GM12878 (cell line): ENCODE measurements at regions not wholly inside any gene's neighbourhood (a gene's known extent, or its start where the extent isn't known, plus 50 kb on each side); places are given as distances from the start of the nearest gene placed in this dataset.

Experiments
- ATAC-seq: fragments of 200-7000 bp; cut with Tn5 transposase; 3 replicates; pipeline ENCODE4 v1.9.1; 2020; ENCODE audit warnings: mild to moderate bottlenecking, moderate library complexity
- BruUV-seq: library from RNA; stranded (reverse); fragments of 400-500 nt; replicated peaks from 2 replicates; lab custom pipeline; 2021; lab: Mats Ljungman, UMichigan
- CTCF ChIA-PET: fragments of 300-600 bp; sonication (Branson Sonifier 250); formaldehyde crosslinking; extraction: SDS; loops from one replicate; lab custom pipeline; 2021; ENCODE audit warnings: inconsistent platforms; lab: Yijun Ruan, JAX
- POLR2A ChIA-PET: fragments of 350-600 bp; formaldehyde crosslinking; extraction: SDS; loops from one replicate; lab custom pipeline; 2021; ENCODE audit warnings: inconsistent platforms; lab: Charles Lee
- RAD21 ChIA-PET: fragments of 300-600 bp; sonication (Branson Sonifier 250); formaldehyde crosslinking; loops from one replicate; lab custom pipeline; 2023; ENCODE audit warnings: antibody characterized with exemption; ENCODE audit not compliant: unreplicated experiment; lab: Charles Lee
- SMC1A ChIA-PET: fragments of 300-600 bp; sonication (Branson Sonifier 250); formaldehyde crosslinking; loops from one replicate; lab custom pipeline; 2023; ENCODE audit not compliant: unreplicated experiment, uncharacterized antibody; lab: Charles Lee
- DNase-seq: peaks from one replicate; pipeline ENCODE4 v3.0.0-alpha.2; 2011; ENCODE audit warnings: low read depth, low spot score
- FAIRE-seq: peaks from 3 replicates; lab custom pipeline; 2011; peaks lifted over from hg19 to GRCh38; lab: Jason Lieb, UNC
- H2AFZ ChIP-seq: 2 replicates; pipeline ENCODE4 v1.6.0; 2011; ENCODE audit warnings: low read depth, low read length, control low read depth; ENCODE audit not compliant: control insufficient read depth
- H3K27ac ChIP-seq: 2 replicates; pipeline ENCODE4 v1.5.1; 2011; ENCODE audit warnings: control low read depth; ENCODE audit not compliant: control insufficient read depth, insufficient read depth
- H3K27me3 ChIP-seq, 2 experiments: replicated peaks in 1 of 2; 2 replicates each; pipeline versions ENCODE4 v1.6.0 to v1.6.1; 2011; ENCODE audit warnings: low read length in 1 of 2; ENCODE audit not compliant: control insufficient read depth in 2 of 2, insufficient read depth in 2 of 2
- H3K36me3 ChIP-seq, 2 experiments: 2 replicates each; pipeline ENCODE4 v1.5.1; 2011; ENCODE audit warnings: low read length in 1 of 2; ENCODE audit not compliant: control insufficient read depth in 2 of 2, insufficient read depth in 2 of 2
- H3K4me1 ChIP-seq: 2 replicates; pipeline ENCODE4 v1.6.1; 2011; ENCODE audit warnings: mild to moderate bottlenecking, low read length, moderate library complexity, mixed read lengths; ENCODE audit not compliant: control insufficient read depth, insufficient read depth
- H3K4me2 ChIP-seq: 2 replicates; pipeline ENCODE4 v1.6.0; 2011; ENCODE audit warnings: control low read depth; ENCODE audit not compliant: control insufficient read depth, insufficient read depth
- H3K4me3 ChIP-seq: fragments of 200-600 bp; sonication (generic); 2 replicates; pipeline ENCODE4 v1.5.1; 2016
- H3K79me2 ChIP-seq: 2 replicates; pipeline ENCODE4 v1.6.0; 2011; ENCODE audit warnings: low read length; ENCODE audit not compliant: control insufficient read depth, insufficient read depth
- H3K9ac ChIP-seq: 2 replicates; pipeline ENCODE4 v1.8.0; 2011; ENCODE audit warnings: low read length, control low read depth, mixed read lengths; ENCODE audit not compliant: control insufficient read depth, insufficient read depth
- H3K9me3 ChIP-seq: replicated peaks from 3 replicates; pipeline ENCODE4 v1.5.1; 2011; ENCODE audit warnings: mild to moderate bottlenecking, low read length; ENCODE audit not compliant: control insufficient read depth, insufficient read depth
- H4K20me1 ChIP-seq: 2 replicates; pipeline ENCODE4 v1.6.0; 2011; ENCODE audit not compliant: control insufficient read depth, insufficient read depth
- BRCA1 ChIP-seq: IDR thresholded peaks from 2 replicates; pipeline ENCODE4 v1.6.1; 2011; ENCODE audit warnings: low read depth, low read length, improper control_type of control experiment
- CEBPB ChIP-seq, 2 experiments: fragments of 150-350 bp in 1 of 2; IDR thresholded peaks; 2 replicates each; pipeline ENCODE4 v1.6.1; 2012 to 2014; ENCODE audit warnings: low read depth in 2 of 2, low read length in 2 of 2, borderline replicate concordance in 1 of 2, inconsistent platforms in 1 of 2
- CHD4 ChIP-seq: fragments of 200-600 bp; sonication (generic); IDR thresholded peaks from 2 replicates; pipeline ENCODE4 v1.6.1; 2016; ENCODE audit warnings: mild to moderate bottlenecking
- CREM ChIP-seq: IDR thresholded peaks from 2 replicates; pipeline ENCODE4 v1.6.1; 2014; ENCODE audit warnings: antibody characterized with exemption, low read depth
- EGR1 ChIP-seq, 2 experiments: IDR thresholded peaks; 1 replicate in 1 of 2; 2 replicates in 1 of 2; pipeline ENCODE4 v1.6.1; 2011 to 2012; ENCODE audit warnings: low read depth in 2 of 2, low read length in 2 of 2, borderline replicate concordance in 1 of 2, mild to moderate bottlenecking in 1 of 2, moderate library complexity in 1 of 2
- IKZF2 ChIP-seq, 2 experiments: fragments of 450-650 bp; IDR thresholded peaks; 2 replicates each; pipeline ENCODE4 v1.6.1; 2017; ENCODE audit warnings: mild to moderate bottlenecking in 2 of 2, moderate library complexity in 2 of 2
- RELA ChIP-seq: fragments of 450-650 bp; IDR thresholded peaks from 2 replicates; pipeline ENCODE4 v1.8.0; 2014; ENCODE audit warnings: borderline replicate concordance; ENCODE audit not compliant: partially characterized antibody
- SP1 ChIP-seq: IDR thresholded peaks from one replicate; pipeline ENCODE4 v1.6.1; 2011; ENCODE audit warnings: low read depth, low read length
- STAT1 ChIP-seq: fragments of 450-650 bp; conservative IDR thresholded peaks from 2 replicates; pipeline ENCODE4 v1.6.1; 2014; ENCODE audit warnings: antibody characterized with exemption, mild to moderate bottlenecking
- TCF7 ChIP-seq: IDR thresholded peaks from 2 replicates; pipeline ENCODE4 v1.6.1; 2014; ENCODE audit warnings: antibody characterized with exemption, borderline replicate concordance
- ZSCAN29 ChIP-seq: fragments of 450-650 bp; IDR thresholded peaks from 2 replicates; pipeline ENCODE4 v1.6.1; 2017; ENCODE audit warnings: mild to moderate bottlenecking, moderate library complexity
- WGBS: methylation state at CpG from one replicate; pipeline ENCODE4 v1.1.6; 2016; ENCODE audit warnings: low lambda C conversion rate; ENCODE audit not compliant: insufficient replicate concordance, insufficient coverage; ENCODE audit errors: missing lambda C conversion rate; 5-methylcytosine and 5-hydroxymethylcytosine counted together
- in situ Hi-C: fragments of 300-500 bp; cut with MboI; formaldehyde crosslinking; loops from 9 replicates; pipeline ENCODE4 v1.14.3; 2018; ENCODE audit warnings: mixed read lengths
- intact Hi-C: fragments of 100-400 bp; cut with micrococcal nuclease; formaldehyde crosslinking; loops from one replicate; pipeline ENCODE4 v1.14.2; 2022; ENCODE audit not compliant: unreplicated experiment
- TF ChIP-seq, protein P1 (sequence below): IDR thresholded peaks from 2 replicates; pipeline ENCODE4 v1.6.1; 2011; ENCODE audit warnings: mild to moderate bottlenecking, low read depth, low read length, moderate library complexity; ENCODE audit not compliant: insufficient replicate concordance
- TF ChIP-seq, protein P2 (sequence below): fragments of 450-650 bp; IDR thresholded peaks from 2 replicates; pipeline ENCODE4 v1.6.1; 2017; ENCODE audit warnings: mild to moderate bottlenecking, low read depth, inconsistent platforms; ENCODE audit not compliant: poor library complexity, severe bottlenecking
- TF ChIP-seq, protein P3 (sequence below): fragments of 450-650 bp; formaldehyde crosslinking; IDR thresholded peaks from 2 replicates; pipeline ENCODE4 v1.4.0; 2020; ENCODE audit warnings: mild to moderate bottlenecking, moderate library complexity

DNA sequence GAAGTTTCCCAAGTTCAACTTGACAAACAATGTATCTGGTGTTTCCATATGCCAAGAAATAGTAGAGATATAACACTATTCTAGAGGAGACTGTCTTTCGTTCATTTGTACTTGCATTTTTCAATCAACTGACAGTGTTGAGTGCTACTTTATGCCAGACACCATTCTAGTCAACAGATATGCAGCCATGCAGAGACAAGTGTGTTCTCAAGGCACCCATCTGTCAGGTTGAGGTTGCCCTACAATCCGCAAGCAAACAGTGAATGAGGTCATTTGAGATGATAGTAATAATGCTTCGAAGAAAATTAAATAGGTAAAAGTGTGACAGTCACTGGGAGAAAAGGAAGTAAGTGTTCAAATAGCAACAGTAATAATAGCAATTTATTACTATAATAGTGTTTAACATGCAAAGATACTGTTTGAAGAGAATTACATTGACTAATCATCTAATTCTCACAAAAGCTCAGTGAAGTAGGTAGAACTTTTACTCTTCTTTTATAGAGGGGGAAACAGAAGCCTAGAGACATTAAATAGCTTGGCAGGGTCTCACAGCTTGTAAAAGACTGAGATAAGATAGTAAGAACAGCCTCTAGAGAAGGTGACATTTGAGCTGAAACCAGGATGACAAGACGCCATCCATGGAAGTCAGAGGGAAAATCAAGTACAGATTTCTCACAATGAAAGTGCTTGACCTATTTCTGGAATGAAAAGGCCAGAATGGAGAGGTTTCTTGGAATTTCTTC is 936.9 kb downstream of the SORCS3 start (continued):
- TF ChIP-seq, protein P1, sequence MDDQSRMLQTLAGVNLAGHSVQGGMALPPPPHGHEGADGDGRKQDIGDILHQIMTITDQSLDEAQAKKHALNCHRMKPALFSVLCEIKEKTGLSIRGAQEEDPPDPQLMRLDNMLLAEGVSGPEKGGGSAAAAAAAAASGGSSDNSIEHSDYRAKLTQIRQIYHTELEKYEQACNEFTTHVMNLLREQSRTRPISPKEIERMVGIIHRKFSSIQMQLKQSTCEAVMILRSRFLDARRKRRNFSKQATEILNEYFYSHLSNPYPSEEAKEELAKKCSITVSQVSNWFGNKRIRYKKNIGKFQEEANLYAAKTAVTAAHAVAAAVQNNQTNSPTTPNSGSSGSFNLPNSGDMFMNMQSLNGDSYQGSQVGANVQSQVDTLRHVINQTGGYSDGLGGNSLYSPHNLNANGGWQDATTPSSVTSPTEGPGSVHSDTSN = no peak
- TF ChIP-seq CEBPB (IDR thresholded peaks at IDR 0.05; ENCODE audit: borderline replicate concordance in 1 of 2, low read depth in 2 of 2, low read length in 2 of 2) = no peak

DNA sequence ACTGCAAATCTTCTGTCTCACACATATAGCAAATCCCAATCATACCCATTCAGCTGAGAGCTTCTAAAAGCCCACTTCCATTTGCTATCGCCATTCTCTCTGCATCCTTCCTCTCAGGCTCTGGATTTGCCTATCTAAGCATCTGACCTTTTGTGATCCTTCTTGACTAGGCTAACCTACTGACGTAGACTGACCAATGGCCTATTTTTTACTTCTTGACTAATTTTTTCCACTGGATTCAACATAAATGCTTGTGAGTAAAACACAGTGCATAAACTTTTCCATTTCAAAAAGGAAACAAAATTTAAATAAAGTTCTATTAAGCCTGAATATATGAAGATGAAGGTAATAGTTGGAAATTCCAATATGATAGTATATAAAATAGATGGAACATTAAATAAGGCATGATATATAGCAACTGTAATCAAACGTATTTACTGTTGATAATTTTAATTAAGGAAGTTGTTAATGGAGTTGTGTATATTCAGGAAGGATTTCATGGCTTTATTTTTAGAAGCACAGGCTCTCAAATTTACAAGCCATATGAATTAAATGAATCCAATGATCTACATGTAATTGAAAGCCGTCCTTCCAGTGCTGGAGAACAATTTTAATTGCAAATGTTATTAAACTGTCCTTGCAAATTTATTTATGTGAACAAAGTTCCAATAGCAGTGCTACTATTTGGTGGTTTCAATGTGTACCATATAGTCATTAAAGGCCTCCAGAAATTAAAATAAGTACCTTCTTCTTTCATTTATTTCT is 918.4 kb downstream of the SORCS3 start:
- TF ChIP-seq BRCA1 (no peak), IKZF2 (IDR thresholded peaks at IDR 0.05) (no peak), CREM (no peak), SP1 (no peak), RELA (no peak), TCF7 (no peak), EGR1 (IDR thresholded peaks at IDR 0.05; ENCODE audit: borderline replicate concordance in 1 of 2, low read depth in 2 of 2, low read length in 2 of 2) (no peak), ZSCAN29 (no peak), CHD4 (no peak), STAT1 (no peak)
- TF ChIP-seq, protein P2, sequence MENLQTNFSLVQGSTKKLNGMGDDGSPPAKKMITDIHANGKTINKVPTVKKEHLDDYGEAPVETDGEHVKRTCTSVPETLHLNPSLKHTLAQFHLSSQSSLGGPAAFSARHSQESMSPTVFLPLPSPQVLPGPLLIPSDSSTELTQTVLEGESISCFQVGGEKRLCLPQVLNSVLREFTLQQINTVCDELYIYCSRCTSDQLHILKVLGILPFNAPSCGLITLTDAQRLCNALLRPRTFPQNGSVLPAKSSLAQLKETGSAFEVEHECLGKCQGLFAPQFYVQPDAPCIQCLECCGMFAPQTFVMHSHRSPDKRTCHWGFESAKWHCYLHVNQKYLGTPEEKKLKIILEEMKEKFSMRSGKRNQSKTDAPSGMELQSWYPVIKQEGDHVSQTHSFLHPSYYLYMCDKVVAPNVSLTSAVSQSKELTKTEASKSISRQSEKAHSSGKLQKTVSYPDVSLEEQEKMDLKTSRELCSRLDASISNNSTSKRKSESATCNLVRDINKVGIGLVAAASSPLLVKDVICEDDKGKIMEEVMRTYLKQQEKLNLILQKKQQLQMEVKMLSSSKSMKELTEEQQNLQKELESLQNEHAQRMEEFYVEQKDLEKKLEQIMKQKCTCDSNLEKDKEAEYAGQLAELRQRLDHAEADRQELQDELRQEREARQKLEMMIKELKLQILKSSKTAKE = no peak
- TF ChIP-seq, protein P3, sequence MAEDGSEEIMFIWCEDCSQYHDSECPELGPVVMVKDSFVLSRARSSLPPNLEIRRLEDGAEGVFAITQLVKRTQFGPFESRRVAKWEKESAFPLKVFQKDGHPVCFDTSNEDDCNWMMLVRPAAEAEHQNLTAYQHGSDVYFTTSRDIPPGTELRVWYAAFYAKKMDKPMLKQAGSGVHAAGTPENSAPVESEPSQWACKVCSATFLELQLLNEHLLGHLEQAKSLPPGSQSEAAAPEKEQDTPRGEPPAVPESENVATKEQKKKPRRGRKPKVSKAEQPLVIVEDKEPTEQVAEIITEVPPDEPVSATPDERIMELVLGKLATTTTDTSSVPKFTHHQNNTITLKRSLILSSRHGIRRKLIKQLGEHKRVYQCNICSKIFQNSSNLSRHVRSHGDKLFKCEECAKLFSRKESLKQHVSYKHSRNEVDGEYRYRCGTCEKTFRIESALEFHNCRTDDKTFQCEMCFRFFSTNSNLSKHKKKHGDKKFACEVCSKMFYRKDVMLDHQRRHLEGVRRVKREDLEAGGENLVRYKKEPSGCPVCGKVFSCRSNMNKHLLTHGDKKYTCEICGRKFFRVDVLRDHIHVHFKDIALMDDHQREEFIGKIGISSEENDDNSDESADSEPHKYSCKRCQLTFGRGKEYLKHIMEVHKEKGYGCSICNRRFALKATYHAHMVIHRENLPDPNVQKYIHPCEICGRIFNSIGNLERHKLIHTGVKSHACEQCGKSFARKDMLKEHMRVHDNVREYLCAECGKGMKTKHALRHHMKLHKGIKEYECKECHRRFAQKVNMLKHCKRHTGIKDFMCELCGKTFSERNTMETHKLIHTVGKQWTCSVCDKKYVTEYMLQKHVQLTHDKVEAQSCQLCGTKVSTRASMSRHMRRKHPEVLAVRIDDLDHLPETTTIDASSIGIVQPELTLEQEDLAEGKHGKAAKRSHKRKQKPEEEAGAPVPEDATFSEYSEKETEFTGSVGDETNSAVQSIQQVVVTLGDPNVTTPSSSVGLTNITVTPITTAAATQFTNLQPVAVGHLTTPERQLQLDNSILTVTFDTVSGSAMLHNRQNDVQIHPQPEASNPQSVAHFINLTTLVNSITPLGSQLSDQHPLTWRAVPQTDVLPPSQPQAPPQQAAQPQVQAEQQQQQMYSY (CRISPR knock-in tag) = no peak
- H3K4me1 ChIP-seq = no peaks in the 10 kb centered on the region
- no peaks in the 10 kb centered on the region for H3K36me3 ChIP-seq
- FAIRE-seq (no peak), DNase-seq (no peak), ATAC-seq (no peak)
- RAD21 ChIA-PET = no interaction called here
- no peak overlapping the region for H3K4me2 ChIP-seq
- no peak overlapping the region for H3K4me3 ChIP-seq
- no peaks in the 10 kb centered on the region for H3K9me3 ChIP-seq
- SMC1A ChIA-PET = no interaction called here
- POLR2A ChIA-PET = no interaction called here
- 8% methylated on average over 4 of the region's 4 CpGs for WGBS
- no peaks in the 10 kb centered on the region for H4K20me1 ChIP-seq
- in situ Hi-C loops = no loop called here
- no peak overlapping the region for H3K9ac ChIP-seq
- CTCF ChIA-PET = no interaction called here
- no peak overlapping the region for H2AFZ ChIP-seq
- no peaks in the 10 kb centered on the region for H3K27me3 ChIP-seq
- intact Hi-C loops = no loop called here
- no peak overlapping the region for H3K27ac ChIP-seq
- BruUV-seq = no TSS peak
- H3K79me2 ChIP-seq = no peaks in the 10 kb centered on the region
